ENCODE measurements at regions not wholly inside any gene's neighbourhood (a gene's known extent, or its start where the extent isn't known, plus 50 kb on each side); places are given as distances from the start of the nearest gene placed in this dataset.

DNA sequence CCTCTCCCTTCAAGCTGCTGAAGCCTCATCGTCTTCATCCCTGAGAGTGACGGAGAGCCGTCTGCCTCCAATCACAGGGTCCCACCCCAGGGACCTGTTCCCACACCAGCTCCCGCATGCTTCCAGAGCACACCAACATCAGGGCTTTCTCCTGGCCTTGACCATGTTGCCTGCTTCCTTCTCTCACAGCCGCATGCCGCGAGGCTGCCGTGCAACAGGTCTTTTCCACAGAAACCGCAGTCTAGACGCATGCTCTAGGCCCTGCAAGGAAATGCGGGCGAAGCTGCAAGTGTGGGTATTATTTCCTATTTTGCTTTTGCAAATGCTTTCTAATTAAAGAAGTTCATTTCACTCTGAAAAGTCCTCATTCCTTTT, 277.8 kb downstream of the EIPR1 start:
- no peak for DNase-seq (ENCODE audit: low read depth)

- no peak for DNase-seq (ENCODE audit: low read depth)
These were observed 278.3 kb downstream of the EIPR1 start for GRCh38 chr2:3099145-3099859.

GRCh38 chr2:3098231-3098630, 279.4 kb downstream of the EIPR1 start:
- DNase-seq (ENCODE audit: low read depth): no peak

- DNase-seq (ENCODE audit: low read depth): no peak
These were observed 279.8 kb downstream of the EIPR1 start for GRCh38 chr2:3097804-3098203.

DNA sequence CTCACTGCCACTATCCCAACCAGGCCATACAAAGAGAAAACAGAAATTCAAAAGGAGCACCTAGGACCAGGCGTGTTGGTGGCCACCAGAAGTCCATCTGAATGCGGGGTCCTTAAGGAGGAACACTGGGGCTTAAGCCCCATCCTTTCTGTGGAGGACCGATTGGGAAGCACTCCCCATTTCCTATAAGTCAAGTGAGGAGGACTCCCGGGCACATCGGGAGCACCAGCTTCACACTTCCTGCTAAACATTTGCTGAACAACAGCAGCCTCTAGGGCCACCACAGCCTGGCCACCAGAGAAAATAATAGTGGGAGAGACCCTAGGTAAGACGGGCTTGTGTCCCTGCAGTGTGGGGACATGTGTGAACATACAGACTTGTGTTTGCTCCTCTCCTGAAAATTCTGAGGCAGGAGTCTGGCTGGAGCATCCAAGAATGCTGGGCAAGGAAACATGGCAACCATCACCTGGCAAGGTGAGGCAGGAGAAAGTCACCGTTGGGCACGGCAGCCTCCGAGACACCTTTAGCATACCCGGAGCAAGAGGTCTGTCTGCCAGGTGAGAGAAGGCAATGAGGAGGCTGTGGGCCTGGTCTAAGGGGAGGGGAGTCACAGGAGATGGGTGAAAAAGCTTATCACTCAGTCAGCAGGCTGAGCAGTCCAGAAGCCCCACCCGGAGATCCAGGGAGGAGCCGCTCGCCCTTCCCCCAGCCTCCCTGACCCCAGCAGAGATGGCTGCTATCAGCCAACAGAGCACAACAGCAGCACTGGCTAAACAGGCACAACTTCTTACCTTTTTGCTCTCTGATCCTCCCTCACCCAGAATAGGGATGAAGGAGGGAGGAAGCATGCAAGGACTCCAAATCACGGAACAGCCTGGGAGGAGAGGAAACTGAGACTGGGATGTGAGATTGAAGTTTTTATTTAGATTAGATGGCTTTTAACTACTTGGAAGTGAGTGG, 282.3 kb downstream of the EIPR1 start:
- no peak for DNase-seq (ENCODE audit: low read depth)

DNA sequence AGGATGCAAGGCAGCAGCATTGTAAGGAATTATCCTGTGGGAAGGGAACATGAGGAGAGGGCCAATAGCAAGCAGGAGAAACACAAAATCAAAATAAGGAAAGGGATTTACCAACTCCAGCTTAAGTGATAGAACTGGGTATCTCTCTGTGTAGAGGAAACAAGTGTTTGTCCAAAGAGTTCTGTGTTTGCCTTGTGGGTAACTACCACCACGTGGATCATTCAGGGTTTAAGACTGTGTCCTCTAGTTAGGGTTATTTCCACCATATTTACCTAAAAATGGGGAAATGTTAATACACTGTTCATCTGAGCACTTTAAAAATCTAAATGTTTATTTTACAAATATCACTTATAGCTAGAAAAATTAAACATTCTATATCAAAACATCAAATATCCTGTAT, 283.3 kb downstream of the EIPR1 start:
- DNase-seq (ENCODE audit: low read depth): no peak

DNA sequence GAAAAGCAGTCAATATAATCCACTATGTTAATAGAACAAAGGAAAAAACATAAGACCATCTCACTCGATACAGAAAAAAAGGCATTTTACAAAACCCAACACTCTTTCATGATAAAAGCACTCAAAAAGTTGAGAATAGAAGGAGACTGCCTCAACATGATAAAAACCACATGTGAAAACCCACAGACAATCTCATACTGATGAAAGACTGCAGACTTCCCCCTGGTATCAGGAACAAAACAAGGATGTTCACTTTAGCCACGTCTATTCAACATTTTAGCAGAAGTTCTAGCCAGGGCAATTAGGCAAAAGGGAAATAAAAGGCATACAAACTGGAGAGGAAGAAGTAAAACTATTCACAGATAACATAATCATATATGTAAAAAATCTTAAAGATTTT, 285.9 kb downstream of the EIPR1 start:
- DNase-seq (ENCODE audit: low read depth): no peak

DNA sequence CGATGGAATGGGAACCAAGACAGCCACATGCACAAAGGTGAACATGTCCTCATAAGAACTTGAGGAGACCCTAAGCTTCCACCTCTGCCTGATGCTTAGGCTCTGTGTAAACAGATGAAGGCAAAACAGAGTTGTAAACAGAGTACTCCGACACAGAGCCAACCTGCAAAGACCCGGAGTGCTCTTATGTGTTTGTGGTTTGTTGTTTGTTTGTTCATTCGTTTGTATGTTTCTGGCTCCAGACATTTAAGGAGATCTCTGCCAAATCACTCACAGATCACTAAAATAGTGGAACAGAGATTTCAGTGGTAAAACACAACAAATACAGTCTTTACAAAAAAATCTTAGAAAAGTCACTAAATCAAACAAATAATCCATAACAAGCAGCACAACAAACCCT, 294.9 kb downstream of the EIPR1 start:
- no peak for DNase-seq (ENCODE audit: low read depth)

- DNase-seq (ENCODE audit: low read depth): no peak
These were observed 297.4 kb downstream of the EIPR1 start for GRCh38 chr2:3079959-3080948.

DNA sequence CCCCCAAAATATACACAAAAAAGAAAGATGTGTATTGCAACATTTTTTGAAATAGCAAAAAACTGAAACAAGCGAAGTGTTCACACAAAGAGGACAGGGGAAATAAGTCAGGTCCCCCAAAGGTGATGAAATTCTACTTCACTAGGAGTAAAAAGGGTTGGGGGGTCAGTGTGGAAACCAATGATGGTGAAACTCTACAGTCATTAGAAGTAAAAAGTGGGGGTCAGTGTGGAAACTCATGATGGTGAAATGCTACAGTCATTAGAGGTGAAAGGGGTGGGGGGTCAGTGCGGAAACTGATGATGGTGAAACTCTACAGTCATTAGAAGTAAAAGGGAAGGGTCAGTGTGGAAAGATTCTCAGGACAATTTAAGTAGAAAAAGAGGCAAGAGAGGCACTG, 298.2 kb downstream of the EIPR1 start:
- no peak for DNase-seq (ENCODE audit: low read depth)

DNA sequence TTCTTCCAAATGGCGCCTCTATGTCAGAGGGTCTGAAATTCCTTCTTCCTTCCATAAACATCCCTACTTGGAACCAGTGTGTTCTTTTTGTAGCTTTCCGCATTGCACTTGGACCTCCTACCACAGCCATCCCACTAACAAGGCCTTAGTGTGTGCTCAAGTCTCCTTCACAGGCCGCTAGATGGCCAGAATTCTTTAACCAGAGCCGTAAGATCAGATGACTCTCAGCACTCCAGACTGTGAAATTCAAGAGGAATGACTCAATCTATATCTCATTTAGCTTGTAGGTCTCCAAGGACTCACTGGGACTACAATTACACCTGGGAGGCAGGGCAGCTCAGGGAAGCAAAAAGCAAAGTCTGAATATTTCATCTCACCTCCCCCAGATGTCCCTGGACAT, 298.9 kb downstream of the EIPR1 start:
- DNase-seq (ENCODE audit: low read depth): no peak

DNA sequence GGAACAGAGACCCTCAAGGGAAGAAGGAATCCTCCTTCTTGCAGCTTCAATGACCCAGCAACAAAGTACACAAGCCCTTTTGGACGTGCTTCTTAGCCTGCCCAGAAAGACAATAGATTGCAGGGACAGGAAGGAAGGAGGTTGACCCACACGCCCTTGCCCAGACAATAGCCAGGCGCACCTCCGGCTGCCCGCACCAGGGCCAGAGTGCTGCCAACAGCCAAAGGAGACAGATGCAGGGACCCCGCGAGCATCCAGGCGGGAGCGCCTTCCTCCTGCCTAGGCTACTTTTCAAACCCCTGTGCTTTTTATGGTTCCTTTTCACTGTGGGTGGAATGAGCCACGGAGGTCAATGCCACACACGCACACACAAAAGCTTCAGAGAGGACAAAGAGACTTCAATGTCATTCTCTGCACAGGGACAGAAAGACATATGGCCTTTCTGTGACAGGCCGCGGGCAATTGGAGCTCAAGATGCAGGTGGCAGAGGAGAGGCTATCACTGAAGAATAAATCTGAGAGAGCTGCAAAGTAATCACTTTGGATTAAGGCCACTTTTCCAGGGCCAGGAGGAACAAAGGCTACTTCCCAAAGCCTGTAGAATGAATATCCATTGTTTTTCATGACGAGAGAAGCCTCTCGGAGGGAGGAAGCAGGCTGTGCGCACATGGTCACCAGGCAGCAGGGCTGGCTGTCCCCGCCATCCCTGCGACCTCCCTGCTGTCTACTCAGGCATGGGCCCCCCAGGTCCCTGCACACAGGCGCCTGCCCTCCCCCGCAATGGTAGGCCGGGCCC, 300.6 kb downstream of the EIPR1 start:
- no peak for DNase-seq (ENCODE audit: low read depth)

- no peak for DNase-seq (ENCODE audit: low read depth)
These were observed 301.7 kb downstream of the EIPR1 start for GRCh38 chr2:3075991-3076340.

- DNase-seq (ENCODE audit: low read depth): no peak
These were observed 302.2 kb downstream of the EIPR1 start for GRCh38 chr2:3075316-3075990.

GRCh38 chr2:3073704-3074103, 303.9 kb downstream of the EIPR1 start:
- no peak for DNase-seq (ENCODE audit: low read depth)

- DNase-seq (ENCODE audit: low read depth): no peak
These were observed 304.5 kb downstream of the EIPR1 start for GRCh38 chr2:3073041-3073595.

GRCh38 chr2:3071685-3072263, 305.8 kb downstream of the EIPR1 start:
- no peak for DNase-seq (ENCODE audit: low read depth)

DNA sequence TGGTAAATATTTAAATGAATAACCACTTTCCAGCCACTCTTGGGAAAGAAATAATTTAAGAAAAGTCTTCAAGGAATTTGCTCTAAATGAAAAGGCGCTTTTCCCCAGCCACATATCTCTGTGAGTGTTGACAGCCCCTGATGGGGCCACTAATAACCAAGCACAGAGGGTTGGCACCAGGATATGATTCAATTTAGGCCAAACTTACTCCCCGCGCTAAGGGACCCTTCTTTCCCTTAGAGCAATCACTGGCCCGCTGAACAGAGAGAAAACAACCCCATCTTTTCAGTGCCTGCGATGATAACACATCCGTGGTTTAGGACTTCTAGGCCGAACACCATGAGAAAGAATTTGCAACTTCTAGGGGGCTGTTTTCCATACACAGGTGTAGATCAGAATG, 310.8 kb downstream of the EIPR1 start:
- DNase-seq (ENCODE audit: low read depth): no peak

- no peak for DNase-seq (ENCODE audit: low read depth)
These were observed 311.7 kb downstream of the EIPR1 start for GRCh38 chr2:3065928-3066327.

Measured in GM04503 (cell line).